Activated naive CD8-positive, alpha-beta T cell (primary cell): ENCODE measurements at regions not wholly inside any gene's neighbourhood (a gene's known extent, or its start where the extent isn't known, plus 50 kb on each side); places are given as distances from the start of the nearest gene placed in this dataset.
"Not testable (repeated sequence)": the region's sequence is repeated elsewhere in the genome, so short reads cannot be mapped to it uniquely, and the experiment has no call there.

Experiments used
- H3K27ac Mint-ChIP-seq: one replicate; pipeline ENCODE4 v1.8.0; 2021; ENCODE audit warnings: mixed read lengths
- H3K27me3 Mint-ChIP-seq: one replicate; pipeline ENCODE4 v1.8.0; 2021; ENCODE audit warnings: mixed read lengths
- H3K36me3 Mint-ChIP-seq: one replicate; pipeline ENCODE4 v1.8.0; 2021; ENCODE audit warnings: mixed read lengths
- H3K4me1 Mint-ChIP-seq: one replicate; pipeline ENCODE4 v1.8.0; 2021; ENCODE audit warnings: low read depth, mixed read lengths
- H3K4me3 Mint-ChIP-seq: one replicate; pipeline ENCODE4 v1.8.0; 2021; ENCODE audit warnings: mild to moderate bottlenecking, mixed read lengths
- H3K9me3 Mint-ChIP-seq: one replicate; pipeline ENCODE4 v1.8.0; 2021; ENCODE audit warnings: low read depth, mixed read lengths

- H3K4me1 Mint-ChIP-seq, result no peaks in the 10 kb centered on the region
- peaks cover 2% of the 10 kb centered on the region for H3K9me3 Mint-ChIP-seq
- H3K36me3 Mint-ChIP-seq, result peaks cover 1% of the 10 kb centered on the region
- no peak overlapping the region for H3K4me3 Mint-ChIP-seq
- peaks cover 1% of the 10 kb centered on the region for H3K27me3 Mint-ChIP-seq
- no peak overlapping the region for H3K27ac Mint-ChIP-seq
Observed at GRCh38 chr6:105675715-105676397, 273.0 kb upstream of the PREP start.

- not testable (repeated sequence) for H3K4me3 Mint-ChIP-seq, H3K9me3 Mint-ChIP-seq, H3K27me3 Mint-ChIP-seq, H3K36me3 Mint-ChIP-seq, H3K4me1 Mint-ChIP-seq, H3K27ac Mint-ChIP-seq
Observed at GRCh38 chr6:105672856-105673538, 270.1 kb upstream of the PREP start.

GRCh38 chr6:105669232-105669631 lies 266.4 kb upstream of the PREP start:
- Mint-ChIP-seq H3K27me3 (peaks cover 4% of the 10 kb centered on the region), H3K9me3 (peaks cover 1% of the 10 kb centered on the region), H3K27ac (no peak overlapping the region), H3K4me1 (no peaks in the 10 kb centered on the region), H3K4me3 (no peak overlapping the region), H3K36me3 (peaks cover under 1% of the 10 kb centered on the region)

DNA sequence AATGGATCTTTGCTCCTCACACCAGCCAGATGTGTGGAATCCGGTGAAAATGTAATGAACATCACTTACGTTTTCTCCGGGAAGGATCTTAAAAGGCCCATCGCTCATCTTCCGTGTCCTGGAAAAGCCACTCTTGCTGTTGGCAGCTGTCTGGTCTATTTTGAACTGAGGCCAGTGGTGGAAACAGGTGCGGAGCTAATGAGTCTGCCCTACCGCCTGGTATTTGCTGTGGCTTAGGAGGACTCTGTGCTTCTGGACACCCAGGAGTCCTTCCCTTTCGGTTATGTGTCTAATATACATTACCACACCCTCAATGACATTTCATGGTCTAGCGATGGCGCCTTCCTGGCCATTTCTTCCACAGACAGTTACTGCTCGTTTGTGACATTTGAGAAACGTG lies 264.2 kb upstream of the PREP start:
- H3K27me3 Mint-ChIP-seq, result peaks cover 11% of the 10 kb centered on the region
- H3K4me1 Mint-ChIP-seq, result no peaks in the 10 kb centered on the region
- peaks cover 4% of the 10 kb centered on the region for H3K9me3 Mint-ChIP-seq
- peaks cover 3% of the 10 kb centered on the region for H3K36me3 Mint-ChIP-seq
- no peak overlapping the region for H3K27ac Mint-ChIP-seq
- H3K4me3 Mint-ChIP-seq, result no peak overlapping the region

DNA sequence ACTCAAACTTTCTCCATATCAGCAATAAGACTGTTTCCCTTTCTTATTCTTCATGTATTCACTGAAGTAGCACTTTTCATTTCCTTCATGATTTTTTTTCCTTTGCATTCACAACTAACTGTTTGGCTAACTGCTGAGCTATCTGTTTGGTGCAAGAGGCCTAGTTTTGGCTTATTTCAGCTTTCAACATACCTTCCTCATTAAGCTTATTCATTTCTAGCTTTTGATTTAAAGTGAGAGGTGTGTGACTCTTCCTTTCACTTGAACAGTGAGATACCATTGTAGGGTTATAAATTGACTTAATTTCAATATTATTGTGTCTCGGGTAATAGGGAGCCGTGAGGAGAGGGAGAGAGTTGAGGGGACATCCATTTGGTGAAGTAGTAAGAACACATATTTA lies 262.0 kb upstream of the PREP start:
- peaks cover 3% of the 10 kb centered on the region for H3K36me3 Mint-ChIP-seq
- H3K4me1 Mint-ChIP-seq, result no peaks in the 10 kb centered on the region
- H3K27me3 Mint-ChIP-seq, result peaks cover 9% of the 10 kb centered on the region
- no peak overlapping the region for H3K27ac Mint-ChIP-seq
- H3K4me3 Mint-ChIP-seq, result no peak overlapping the region
- H3K9me3 Mint-ChIP-seq, result peaks cover 4% of the 10 kb centered on the region

DNA sequence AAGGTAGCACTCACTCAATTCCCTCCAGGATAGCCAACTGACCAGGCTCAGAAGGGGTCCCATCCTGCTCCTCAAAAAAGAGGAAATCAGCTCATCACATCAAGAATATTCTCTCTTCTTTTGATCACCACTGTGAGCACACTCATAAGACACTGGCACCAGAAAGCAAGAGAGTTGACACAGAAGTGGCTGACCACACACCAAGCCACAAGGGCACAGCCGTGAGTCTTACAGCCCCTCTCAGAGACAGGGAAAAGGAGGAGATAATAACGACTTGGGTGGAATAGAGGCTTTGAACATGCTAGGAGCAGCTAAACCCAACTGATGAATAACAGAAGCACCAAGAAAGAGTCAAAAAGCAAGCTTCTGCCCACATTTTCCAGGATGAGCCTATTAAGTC lies 249.1 kb upstream of the PREP start:
- H3K27me3 Mint-ChIP-seq, result no peaks in the 10 kb centered on the region
- no peak overlapping the region for H3K4me3 Mint-ChIP-seq
- H3K4me1 Mint-ChIP-seq, result peaks cover 48% of the 10 kb centered on the region
- no peaks in the 10 kb centered on the region for H3K36me3 Mint-ChIP-seq
- H3K9me3 Mint-ChIP-seq, result no peaks in the 10 kb centered on the region
- no peak overlapping the region for H3K27ac Mint-ChIP-seq

DNA sequence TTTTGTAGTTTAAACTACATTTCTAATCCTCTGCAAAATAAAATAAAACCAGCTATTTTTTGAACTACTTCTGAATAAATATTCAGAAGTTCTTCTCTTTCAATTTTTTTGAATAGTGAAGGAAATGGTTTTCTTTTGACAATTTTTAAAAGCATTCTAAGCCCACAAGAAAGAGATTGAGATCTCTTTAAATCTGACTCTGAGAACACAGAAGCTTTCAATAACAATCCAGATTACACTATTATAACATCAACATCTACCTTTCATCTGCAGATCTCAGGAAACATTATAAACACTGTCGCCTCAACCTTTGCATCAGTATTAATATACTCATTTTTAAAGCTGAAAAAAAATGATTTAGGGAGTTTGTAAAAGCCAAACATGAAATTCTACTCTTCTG lies 247.5 kb upstream of the PREP start:
- Mint-ChIP-seq H3K36me3 (no peaks in the 10 kb centered on the region), H3K27ac (peak overlapping the region; percentile 23), H3K9me3 (no peaks in the 10 kb centered on the region), H3K4me3 (peak overlapping the region; percentile 3), H3K27me3 (no peaks in the 10 kb centered on the region), H3K4me1 (peaks cover 61% of the 10 kb centered on the region)

DNA sequence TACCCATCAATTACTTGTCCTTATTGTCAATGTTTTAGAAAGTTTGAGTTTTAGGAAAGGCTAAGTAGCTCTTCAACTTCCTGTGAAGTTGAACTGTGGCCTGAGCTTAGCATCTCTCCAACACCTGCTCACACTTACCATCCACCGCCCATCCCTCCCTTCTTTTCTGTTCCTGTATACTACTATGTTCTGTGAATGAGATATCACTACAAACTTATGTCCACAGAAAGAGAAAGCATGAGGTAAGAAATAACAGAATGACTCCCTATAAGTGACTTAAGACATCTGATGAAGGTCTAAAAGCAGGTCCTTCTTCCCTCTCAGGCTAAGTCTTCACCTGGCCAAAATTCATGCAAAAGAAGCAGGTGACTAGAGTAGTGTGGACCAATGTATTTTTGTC lies 246.3 kb upstream of the PREP start:
- H3K36me3 Mint-ChIP-seq, result no peaks in the 10 kb centered on the region

DNA sequence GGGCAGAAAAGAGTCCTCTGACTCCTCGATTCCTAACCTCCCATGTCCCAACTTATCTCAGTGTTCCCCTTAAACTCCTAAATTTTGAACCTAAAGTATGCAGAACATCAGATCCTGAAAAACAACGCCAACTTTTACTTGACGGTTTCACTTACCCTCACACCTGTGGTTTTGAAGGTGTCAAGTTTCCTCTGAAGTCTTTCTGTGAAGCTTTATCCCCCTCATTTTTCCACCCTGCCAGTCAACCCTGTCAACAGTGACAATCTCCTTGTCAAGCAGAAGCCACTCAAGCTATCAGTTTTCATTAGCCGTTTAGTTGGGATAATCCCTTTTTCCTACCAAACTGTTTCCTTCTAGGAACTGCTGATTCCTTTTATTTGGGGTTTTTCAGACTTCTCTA lies 245.4 kb upstream of the PREP start:
- Mint-ChIP-seq H3K9me3 (no peaks in the 10 kb centered on the region), H3K27ac (peak overlapping the region; percentile 52), H3K4me1 (peaks cover 67% of the 10 kb centered on the region), H3K36me3 (no peaks in the 10 kb centered on the region), H3K27me3 (no peaks in the 10 kb centered on the region), H3K4me3 (peak overlapping the region; percentile 3)

More for the DNA sequence above, 246.3 kb upstream of the PREP start:
- no peaks in the 10 kb centered on the region for H3K27me3 Mint-ChIP-seq
- no peaks in the 10 kb centered on the region for H3K9me3 Mint-ChIP-seq
- H3K4me3 Mint-ChIP-seq, result no peak overlapping the region
- H3K27ac Mint-ChIP-seq, result peak overlapping the region; percentile 70
- H3K4me1 Mint-ChIP-seq, result peaks cover 68% of the 10 kb centered on the region

GRCh38 chr6:105646391-105646867 lies 243.5 kb upstream of the PREP start:
- Mint-ChIP-seq H3K36me3 (no peaks in the 10 kb centered on the region), H3K27ac (peak overlapping the region; percentile 22), H3K4me3 (no peak overlapping the region), H3K27me3 (no peaks in the 10 kb centered on the region), H3K4me1 (peaks cover 59% of the 10 kb centered on the region), H3K9me3 (no peaks in the 10 kb centered on the region)

GRCh38 chr6:105645958-105646357 lies 243.1 kb upstream of the PREP start:
- no peaks in the 10 kb centered on the region for H3K36me3 Mint-ChIP-seq
- peak overlapping the region; percentile 25 for H3K27ac Mint-ChIP-seq
- H3K27me3 Mint-ChIP-seq, result no peaks in the 10 kb centered on the region
- no peaks in the 10 kb centered on the region for H3K9me3 Mint-ChIP-seq
- H3K4me3 Mint-ChIP-seq, result no peak overlapping the region
- peaks cover 55% of the 10 kb centered on the region for H3K4me1 Mint-ChIP-seq

- Mint-ChIP-seq H3K27me3 (no peaks in the 10 kb centered on the region), H3K9me3 (no peaks in the 10 kb centered on the region), H3K4me3 (no peak overlapping the region), H3K27ac (no peak overlapping the region), H3K36me3 (no peaks in the 10 kb centered on the region), H3K4me1 (peaks cover 48% of the 10 kb centered on the region)
Observed at GRCh38 chr6:105645156-105645555, 242.3 kb upstream of the PREP start.

GRCh38 chr6:105644691-105645090 lies 241.8 kb upstream of the PREP start:
- H3K27ac Mint-ChIP-seq, result no peak overlapping the region
- H3K4me1 Mint-ChIP-seq, result peaks cover 47% of the 10 kb centered on the region
- H3K36me3 Mint-ChIP-seq, result no peaks in the 10 kb centered on the region
- no peaks in the 10 kb centered on the region for H3K27me3 Mint-ChIP-seq
- H3K4me3 Mint-ChIP-seq, result peak overlapping the region; percentile 18
- H3K9me3 Mint-ChIP-seq, result no peaks in the 10 kb centered on the region

GRCh38 chr6:105644073-105644489 lies 241.2 kb upstream of the PREP start:
- no peak overlapping the region for H3K27ac Mint-ChIP-seq

DNA sequence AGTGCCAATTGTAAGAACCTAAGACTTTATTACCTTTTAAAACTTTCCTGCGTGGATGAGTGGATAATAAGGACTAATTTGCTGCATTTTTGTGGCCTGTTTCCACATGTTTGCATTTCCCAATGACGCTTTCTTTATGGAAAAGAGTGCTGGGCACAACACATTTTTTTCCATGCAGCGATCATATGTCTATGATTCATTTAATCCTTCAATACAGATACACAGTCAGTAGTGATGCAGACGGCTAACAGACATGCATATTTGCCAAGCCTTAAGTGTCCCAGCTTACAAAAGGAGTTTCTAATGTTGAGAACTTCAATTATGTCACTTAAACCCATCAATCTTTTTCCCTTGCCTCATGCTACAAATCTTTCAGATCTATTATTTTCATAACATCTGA lies 239.8 kb upstream of the PREP start:
- Mint-ChIP-seq H3K9me3 (no peaks in the 10 kb centered on the region), H3K27ac (no peak overlapping the region), H3K4me1 (peaks cover 28% of the 10 kb centered on the region), H3K36me3 (no peaks in the 10 kb centered on the region), H3K27me3 (no peaks in the 10 kb centered on the region), H3K4me3 (no peak overlapping the region)

More at GRCh38 chr6:105644073-105644489, 241.2 kb upstream of the PREP start:
- H3K36me3 Mint-ChIP-seq, result no peaks in the 10 kb centered on the region
- no peaks in the 10 kb centered on the region for H3K27me3 Mint-ChIP-seq
- no peak overlapping the region for H3K4me3 Mint-ChIP-seq
- no peaks in the 10 kb centered on the region for H3K9me3 Mint-ChIP-seq
- peaks cover 41% of the 10 kb centered on the region for H3K4me1 Mint-ChIP-seq

GRCh38 chr6:105641504-105641903 lies 238.6 kb upstream of the PREP start:
- Mint-ChIP-seq H3K4me1 (peaks cover 21% of the 10 kb centered on the region), H3K36me3 (no peaks in the 10 kb centered on the region), H3K9me3 (no peaks in the 10 kb centered on the region), H3K4me3 (no peak overlapping the region), H3K27me3 (peaks cover 2% of the 10 kb centered on the region), H3K27ac (no peak overlapping the region)
